Gastrocnemius medialis (tissue), 4 donors: ENCODE measurements at regions not wholly inside any gene's neighbourhood (a gene's known extent, or its start where the extent isn't known, plus 50 kb on each side); places are given as distances from the start of the nearest gene placed in this dataset.

ENCODE experiments used
- CTCF ChIP-seq, 5 experiments: fragments of 450-650 bp in 3 of 5; fragments of 200-600 bp in 2 of 5; sonication (generic) in 2 of 5; IDR thresholded peaks in 4 of 5; conservative IDR thresholded peaks in 1 of 5; 1 replicate in 4 of 5; 2 replicates in 1 of 5; pipeline ENCODE4 v1.5.1; 2016 to 2019; ENCODE audit warnings: antibody characterized with exemption in 5 of 5, mild to moderate bottlenecking in 3 of 5, moderate library complexity in 3 of 5
- POLR2A ChIP-seq, 2 donors: fragments of 450-650 bp; IDR thresholded peaks; one replicate each; pipeline ENCODE4 v1.6.1; 2017; ENCODE audit warnings: antibody characterized with exemption in 2 of 2, mild to moderate bottlenecking in 2 of 2, moderate library complexity in 2 of 2

- TF ChIP-seq CTCF (IDR thresholded peaks at IDR 0.05 in 4 of 5, conservative IDR thresholded peaks at IDR 0.05 in 1 of 5), result no peak
- TF ChIP-seq POLR2A (IDR thresholded peaks at IDR 0.05), result no peak
Observed at GRCh38 chr3:94909726-94910125, 846.9 kb downstream of the NSUN3 start.
